H1 (cell line): ENCODE measurements at regions not wholly inside any gene's neighbourhood (a gene's known extent, or its start where the extent isn't known, plus 50 kb on each side); places are given as distances from the start of the nearest gene placed in this dataset.

Experiments used
- CTCF ChIA-PET: fragments of 300-600 bp; sonication (Branson Sonifier 250); formaldehyde crosslinking; loops from one replicate; lab custom pipeline; 2021; ENCODE audit not compliant: partially characterized antibody; lab: Charles Lee
- POLR2A ChIA-PET: fragments of 300-600 bp; sonication (Branson Sonifier 250); formaldehyde crosslinking; loops from one replicate; lab custom pipeline; 2021; ENCODE audit warnings: inconsistent platforms; ENCODE audit not compliant: partially characterized antibody; lab: Charles Lee
- DNase-seq, 2 experiments: peaks; one replicate each; pipeline versions ENCODE4 v3.0.0 to v3.0.0-alpha.2; 2010 to 2022; ENCODE audit warnings: low spot score in 2 of 2, low read depth in 1 of 2, mixed read lengths in 1 of 2
- FAIRE-seq: peaks from 2 replicates; lab custom pipeline; 2011; peaks lifted over from hg19 to GRCh38; lab: Jason Lieb, UNC
- H2AFZ ChIP-seq: 2 replicates; pipeline ENCODE4 v1.8.1; 2012; ENCODE audit warnings: low read length, inconsistent platforms
- H2AK5ac ChIP-seq: 2 replicates; pipeline ENCODE4 v1.6.1; 2013; ENCODE audit warnings: low read depth, low read length
- H2BK120ac ChIP-seq: replicated peaks from 2 replicates; pipeline ENCODE3; 2013; ENCODE audit warnings: low read depth, low read length, inconsistent platforms
- H2BK12ac ChIP-seq: 2 replicates; pipeline ENCODE4 v1.6.1; 2013; ENCODE audit warnings: low read depth, low read length
- H2BK15ac ChIP-seq: 2 replicates; pipeline ENCODE4 v1.6.1; 2013; ENCODE audit warnings: low read length
- H2BK20ac ChIP-seq: 2 replicates; pipeline ENCODE4 v1.6.1; 2013; ENCODE audit warnings: low read length
- H2BK5ac ChIP-seq: 2 replicates; pipeline ENCODE4 v1.6.1; 2013; ENCODE audit warnings: low read depth, low read length
- H3K14ac ChIP-seq: 2 replicates; pipeline ENCODE4 v1.6.1; 2013; ENCODE audit warnings: inconsistent platforms; ENCODE audit not compliant: insufficient read length
- H3K18ac ChIP-seq: 2 replicates; pipeline ENCODE4 v1.6.1; 2013; ENCODE audit warnings: low read length; ENCODE audit errors: extremely low read depth
- H3K23ac ChIP-seq: 2 replicates; pipeline ENCODE4 v1.6.1; 2013; ENCODE audit warnings: inconsistent platforms; ENCODE audit not compliant: insufficient read length
- H3K23me2 ChIP-seq: 2 replicates; pipeline ENCODE4 v1.6.1; 2013; ENCODE audit warnings: low read depth, low read length
- H3K27ac ChIP-seq: 2 replicates; pipeline ENCODE4 v1.6.1; 2011; ENCODE audit warnings: low read depth, low read length, inconsistent platforms
- H3K27me3 ChIP-seq, 4 experiments: replicated peaks in 1 of 4; 1 replicate in 1 of 4; 2 replicates in 3 of 4; pipeline versions ENCODE4 v1.6.1 to v1.8.1; 2011 to 2013; ENCODE audit warnings: low read length in 3 of 4, mild to moderate bottlenecking in 3 of 4, inconsistent platforms in 2 of 4, mixed read lengths in 2 of 4, moderate library complexity in 1 of 4; ENCODE audit not compliant: control insufficient read depth in 3 of 4, insufficient read depth in 3 of 4; ENCODE audit errors: extremely low read depth in 1 of 4
- H3K36me3 ChIP-seq, 4 experiments: 2 replicates each; pipeline versions ENCODE4 v1.6.1 to v1.8.1; 2011 to 2013; ENCODE audit warnings: mild to moderate bottlenecking in 4 of 4, low read length in 3 of 4, moderate library complexity in 2 of 4, control low read depth in 1 of 4, inconsistent platforms in 1 of 4; ENCODE audit not compliant: insufficient read depth in 4 of 4, control insufficient read depth in 2 of 4
- H3K4ac ChIP-seq: replicated peaks from 2 replicates; pipeline ENCODE3; 2013; ENCODE audit warnings: low read length, low read depth, mixed read lengths, inconsistent platforms; ENCODE audit not compliant: insufficient read length
- H3K4me1 ChIP-seq, 4 experiments: replicated peaks in 1 of 4; 1 replicate in 1 of 4; 2 replicates in 3 of 4; pipeline versions ENCODE4 v1.6.1 to v1.8.1; 2011 to 2013; ENCODE audit warnings: low read length in 3 of 4, inconsistent platforms in 2 of 4, mixed read lengths in 1 of 4; ENCODE audit not compliant: insufficient read depth in 4 of 4, control insufficient read depth in 3 of 4
- H3K4me2 ChIP-seq, 2 experiments: 2 replicates each; pipeline versions ENCODE4 v1.6.1 to v1.8.1; 2011 to 2013; ENCODE audit warnings: low read depth in 2 of 2, low read length in 2 of 2, control low read depth in 1 of 2, inconsistent platforms in 1 of 2, mild to moderate bottlenecking in 1 of 2; ENCODE audit not compliant: insufficient read depth in 1 of 2
- H3K4me3 ChIP-seq, 4 experiments: fragments of 200-600, 300-600 bp in 1 of 4; sonication (generic), shearing (Covaris generic), sonication (Bioruptor Twin) in 1 of 4; 2 replicates each; pipeline versions ENCODE4 v1.5.1 to v1.8.1; 2011 to 2016; ENCODE audit warnings: low read length in 4 of 4, low read depth in 3 of 4, control low read depth in 2 of 4, inconsistent platforms in 2 of 4, mild to moderate bottlenecking in 2 of 4, mixed read lengths in 1 of 4, moderate library complexity in 1 of 4; ENCODE audit not compliant: insufficient read depth in 2 of 4; ENCODE audit errors: extremely low read depth in 1 of 4
- H3K56ac ChIP-seq: replicated peaks from 2 replicates; pipeline ENCODE3; 2013; ENCODE audit warnings: low read depth, mild to moderate bottlenecking, mixed read lengths, low read length, inconsistent platforms; ENCODE audit not compliant: insufficient read length
- H3K79me1 ChIP-seq: 2 replicates; pipeline ENCODE4 v1.6.1; 2013; ENCODE audit warnings: low read depth, low read length, control low read depth
- H3K79me2 ChIP-seq, 2 experiments: 2 replicates each; pipeline versions ENCODE4 v1.6.1 to v1.8.1; 2012 to 2013; ENCODE audit warnings: low read length in 2 of 2, mild to moderate bottlenecking in 2 of 2, inconsistent platforms in 1 of 2; ENCODE audit not compliant: insufficient read depth in 2 of 2, control insufficient read depth in 1 of 2
- H3K9ac ChIP-seq, 4 experiments: replicated peaks in 1 of 4; 1 replicate in 1 of 4; 2 replicates in 3 of 4; pipeline versions ENCODE4 v1.6.1 to v1.8.1; 2011 to 2013; ENCODE audit warnings: low read depth in 3 of 4, low read length in 3 of 4, control low read depth in 2 of 4, mild to moderate bottlenecking in 2 of 4, moderate library complexity in 2 of 4, inconsistent platforms in 1 of 4; ENCODE audit errors: extremely low read depth in 1 of 4
- H3K9me3 ChIP-seq, 2 experiments: 2 replicates each; pipeline versions ENCODE4 v1.6.1 to v1.8.1; 2012 to 2013; ENCODE audit warnings: mild to moderate bottlenecking in 2 of 2, moderate library complexity in 2 of 2, control low read depth in 1 of 2, inconsistent platforms in 1 of 2, low read depth in 1 of 2, low read length in 1 of 2, mixed read lengths in 1 of 2; ENCODE audit not compliant: insufficient read depth in 2 of 2
- H4K20me1 ChIP-seq, 2 experiments: replicated peaks in 1 of 2; 2 replicates each; pipeline versions ENCODE3 to v1.8.1; 2011 to 2013; ENCODE audit warnings: inconsistent platforms in 2 of 2, low read length in 2 of 2, mild to moderate bottlenecking in 1 of 2; ENCODE audit not compliant: insufficient read depth in 2 of 2, control insufficient read depth in 1 of 2
- H4K5ac ChIP-seq: 2 replicates; pipeline ENCODE4 v1.6.1; 2013; ENCODE audit warnings: low read length, low read depth, mixed read lengths, inconsistent platforms; ENCODE audit not compliant: insufficient read length
- H4K8ac ChIP-seq: 2 replicates; pipeline ENCODE4 v1.8.0; 2013; ENCODE audit warnings: mild to moderate bottlenecking, moderate library complexity, low read length, inconsistent platforms; ENCODE audit not compliant: insufficient read depth; ENCODE audit errors: extremely low read depth
- H4K91ac ChIP-seq: replicated peaks from 2 replicates; pipeline ENCODE3; 2013; ENCODE audit warnings: low read length, mixed read lengths, inconsistent platforms; ENCODE audit not compliant: insufficient read length
- CTBP2 ChIP-seq: IDR thresholded peaks from 2 replicates; pipeline ENCODE4 v1.7.0; 2011; ENCODE audit warnings: borderline replicate concordance, mild to moderate bottlenecking, moderate library complexity, mixed read lengths, low read length; ENCODE audit not compliant: insufficient read depth, insufficient read length
- MAFK ChIP-seq: IDR thresholded peaks from 2 replicates; pipeline ENCODE4 v1.6.1; 2012; ENCODE audit warnings: low read depth, mild to moderate bottlenecking, improper control_type of control experiment, low read length
- POU5F1 ChIP-seq: IDR thresholded peaks from 2 replicates; pipeline ENCODE4 v1.6.1; 2011; ENCODE audit warnings: low read depth, mild to moderate bottlenecking, low read length, moderate library complexity
- RBBP5 ChIP-seq: IDR thresholded peaks from 2 replicates; pipeline ENCODE4 v1.7.1; 2012; ENCODE audit warnings: low read depth, mild to moderate bottlenecking, inconsistent platforms, low read length, moderate library complexity, borderline replicate concordance
- SAP30 ChIP-seq: fragments of 300-600 bp; sonication (generic); IDR thresholded peaks from 2 replicates; pipeline ENCODE4 v1.7.1; 2012; ENCODE audit warnings: low read length, moderate library complexity, mild to moderate bottlenecking, inconsistent platforms; ENCODE audit not compliant: insufficient read depth, insufficient replicate concordance
- SP4 ChIP-seq: IDR thresholded peaks from 2 replicates; pipeline ENCODE4 v1.6.1; 2012; ENCODE audit warnings: low read length, inconsistent platforms
- TBP ChIP-seq: IDR thresholded peaks from 2 replicates; pipeline ENCODE4 v1.6.1; 2011; ENCODE audit warnings: low read depth, low read length, improper control_type of control experiment
- WGBS, 2 experiments: shearing (Covaris generic) in 1 of 2; methylation state at CpG; one replicate each; pipeline versions ENCODE4 v1.1.6 to v1.1.7; 2013 to 2015; ENCODE audit warnings: low lambda C conversion rate in 2 of 2, mixed read lengths in 2 of 2, inconsistent platforms in 1 of 2, low coverage in 1 of 2, missing lambda C conversion rate in 1 of 2; ENCODE audit not compliant: insufficient replicate concordance in 2 of 2, insufficient coverage in 1 of 2, insufficient read length in 1 of 2; ENCODE audit errors: extremely low coverage in 1 of 2, missing lambda C conversion rate in 1 of 2; 5-methylcytosine and 5-hydroxymethylcytosine counted together

DNA sequence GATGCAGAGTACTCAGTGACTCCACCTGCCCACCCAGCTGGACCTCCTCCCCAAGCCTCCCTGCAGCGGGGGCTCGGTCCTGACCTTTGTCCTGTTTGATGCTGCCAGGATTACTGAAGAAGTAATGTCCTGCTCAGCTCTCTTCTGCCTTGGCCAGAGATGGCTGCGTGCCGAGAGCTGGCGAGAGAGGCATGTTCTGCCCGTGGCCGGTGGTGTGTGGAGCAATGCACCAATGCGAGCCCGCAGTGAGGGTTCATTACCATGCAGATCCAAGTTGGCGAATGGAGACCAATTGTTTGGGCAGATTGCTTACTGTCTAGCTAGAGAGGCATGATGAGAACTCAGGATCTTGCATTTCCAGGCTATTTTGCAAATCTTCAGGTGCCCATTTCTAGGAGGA, 248.9 kb downstream of the ENGASE start:
- Histone ChIP-seq H3K9me3 (no peaks in the 10 kb centered on the region), H3K23me2 (no peaks in the 10 kb centered on the region), H2BK20ac (no peak overlapping the region), H2AK5ac (no peak overlapping the region), H3K23ac (no peak overlapping the region), H3K4me3 (no peak overlapping the region), H3K4ac (no peak overlapping the region), H3K27ac (no peak overlapping the region), H4K5ac (no peak overlapping the region), H3K4me2 (no peak overlapping the region), H3K9ac (no peak overlapping the region; a peak in 1 of 7 replicates), H4K20me1 (peaks cover 0 to 1% of the 10 kb centered on the region in 2 experiments), H4K8ac (no peak overlapping the region), H2AFZ (no peak overlapping the region), H2BK120ac (no peak overlapping the region), H3K4me1 (no peaks in the 10 kb centered on the region), H3K14ac (no peak overlapping the region), H4K91ac (no peak overlapping the region), H2BK12ac (no peak overlapping the region), H3K79me2 (no peaks in the 10 kb centered on the region), H3K79me1 (no peaks in the 10 kb centered on the region), H3K18ac (no peak overlapping the region), H2BK15ac (no peak overlapping the region), H3K36me3 (no peaks in the 10 kb centered on the region), H3K56ac (no peak overlapping the region), H3K27me3 (peaks cover 0 to 2% (median under 1%) of the 10 kb centered on the region in 4 experiments; a peak in 1 of 7 replicates), H2BK5ac (no peak overlapping the region)
- TF ChIP-seq POU5F1 (no peak), MAFK (no peak), CTBP2 (no peak), RBBP5 (no peak), SP4 (no peak), SAP30 (no peak), TBP (no peak)
- ChIA-PET CTCF (interaction anchor here (0.9 to 3.0 kb wide), 11 partner anchors 9 to 281 kb away, joined by 3 to 12 read pairs (median 5); no protein-coding TSS in a partner anchor), POLR2A (interaction anchor here (0.6 kb wide), 1 partner anchor 455 kb away, joined by 3 read pairs; no protein-coding TSS in a partner anchor)
- DNase-seq (no peak), FAIRE-seq (no peak)
- WGBS, 2 experiments, result 87% methylated on average over 10 of the region's 10 CpGs; no CpG with 5 or more reads in 1 of the 2 experiments
